ENCODE measurements at regions not wholly inside any gene's neighbourhood (a gene's known extent, or its start where the extent isn't known, plus 50 kb on each side); places are given as distances from the start of the nearest gene placed in this dataset.

DNA sequence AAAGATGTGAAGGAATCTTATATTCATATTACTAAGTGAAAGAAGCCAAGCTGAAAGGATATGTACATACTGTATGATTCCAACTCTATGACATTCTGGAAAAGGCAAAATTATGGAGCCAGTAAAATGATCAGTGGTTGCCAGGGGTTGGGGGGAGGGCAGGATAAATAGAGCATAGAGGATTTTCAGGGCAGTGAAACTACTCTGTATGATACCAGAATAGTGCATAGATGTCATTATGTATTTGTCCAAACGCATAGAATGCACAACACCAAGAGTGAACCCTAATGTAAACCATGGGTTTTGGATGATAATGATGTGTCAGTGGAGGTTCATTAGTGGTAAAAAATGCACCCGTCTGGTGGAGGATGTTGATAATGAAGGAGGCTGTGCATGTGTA lies 71.0 kb upstream of the ZNF423 start:
- Histone ChIP-seq H3K9ac (ENCODE audit: insufficient read depth, low read length, poor library complexity, severe bottlenecking) (no peak overlapping the region), H4K20me1 (ENCODE audit: insufficient read depth, low read length) (no peaks in the 10 kb centered on the region), H3K36me3 (replicated peaks in 1 of 2; ENCODE audit: control insufficient read depth in 1 of 2, insufficient read depth in 2 of 2, low read length in 2 of 2) (no peaks in the 10 kb centered on the region), H2AFZ (ENCODE audit: insufficient read depth, low read depth, low read length, poor library complexity, severe bottlenecking) (no peak overlapping the region), H3K9me3 (replicated peaks in 1 of 2; ENCODE audit: control insufficient read depth in 1 of 2, insufficient read depth in 1 of 2, low read length in 2 of 2) (no peaks in the 10 kb centered on the region), H3K27me3 (ENCODE audit: control insufficient read depth in 2 of 2, insufficient read depth in 2 of 2, low read length in 2 of 2) (no peaks in the 10 kb centered on the region), H3K4me3 (replicated peaks in 1 of 3; ENCODE audit: low read depth in 2 of 3, low read length in 3 of 3) (no peak overlapping the region), H3K4me2 (replicated peaks; ENCODE audit: extremely low read depth, low read length, poor library complexity, severe bottlenecking) (no peak overlapping the region), H3K79me2 (ENCODE audit: insufficient read depth, low read length) (no peaks in the 10 kb centered on the region), H3K27ac (ENCODE audit: low read depth in 1 of 2, low read length in 2 of 2) (no peak overlapping the region), H3K4me1 (ENCODE audit: control insufficient read depth in 1 of 2, insufficient read depth in 2 of 2, low read length in 2 of 2) (no peaks in the 10 kb centered on the region)
- H3K9me3 Mint-ChIP-seq: peaks cover 0 to 3% (median 0%) of the 10 kb centered on the region in 7 donors
- H3K4me1 Mint-ChIP-seq: no peaks in the 10 kb centered on the region
- peaks cover 2 to 8% (median 5%) of the 10 kb centered on the region in 3 donors for H3K27me3 Mint-ChIP-seq (ENCODE audit: low read depth in 3 of 3)
- intact Hi-C loops (cut with micrococcal nuclease): no loop called here
- H3K27ac Mint-ChIP-seq: no peak overlapping the region
- DNase-seq: no peak
- no peak overlapping the region for H3K4me3 Mint-ChIP-seq
- WGBS (ENCODE audit: insufficient coverage): no CpG with 5 or more reads among the region's 2 CpGs
- H3K36me3 Mint-ChIP-seq: no peaks in the 10 kb centered on the region
- no peak for TF ChIP-seq CTCF (IDR thresholded peaks at IDR 0.05)

- Histone ChIP-seq H3K79me2 (ENCODE audit: insufficient read depth, low read length) (no peaks in the 10 kb centered on the region), H3K27ac (ENCODE audit: low read depth in 1 of 2, low read length in 2 of 2) (no peak overlapping the region), H3K9ac (ENCODE audit: insufficient read depth, low read length, poor library complexity, severe bottlenecking) (no peak overlapping the region), H2AFZ (ENCODE audit: insufficient read depth, low read depth, low read length, poor library complexity, severe bottlenecking) (no peak overlapping the region), H3K4me1 (ENCODE audit: control insufficient read depth in 1 of 2, insufficient read depth in 2 of 2, low read length in 2 of 2) (no peaks in the 10 kb centered on the region), H3K4me3 (replicated peaks in 1 of 3; ENCODE audit: low read depth in 2 of 3, low read length in 3 of 3) (no peak overlapping the region), H3K27me3 (ENCODE audit: control insufficient read depth in 2 of 2, insufficient read depth in 2 of 2, low read length in 2 of 2) (no peaks in the 10 kb centered on the region), H3K4me2 (replicated peaks; ENCODE audit: extremely low read depth, low read length, poor library complexity, severe bottlenecking) (no peak overlapping the region), H4K20me1 (ENCODE audit: insufficient read depth, low read length) (no peaks in the 10 kb centered on the region), H3K36me3 (replicated peaks in 1 of 2; ENCODE audit: control insufficient read depth in 1 of 2, insufficient read depth in 2 of 2, low read length in 2 of 2) (no peaks in the 10 kb centered on the region), H3K9me3 (replicated peaks in 1 of 2; ENCODE audit: control insufficient read depth in 1 of 2, insufficient read depth in 1 of 2, low read length in 2 of 2) (no peaks in the 10 kb centered on the region)
- intact Hi-C loops (cut with micrococcal nuclease): no loop called here
- no peak overlapping the region for H3K4me3 Mint-ChIP-seq
- H3K27me3 Mint-ChIP-seq (ENCODE audit: low read depth in 3 of 3): peaks cover 0 to 4% (median 4%) of the 10 kb centered on the region in 3 donors
- no peaks in the 10 kb centered on the region for H3K36me3 Mint-ChIP-seq
- H3K27ac Mint-ChIP-seq: no peak overlapping the region
- peaks cover 0 to 3% (median 0%) of the 10 kb centered on the region in 7 donors for H3K9me3 Mint-ChIP-seq
- H3K4me1 Mint-ChIP-seq: no peaks in the 10 kb centered on the region
- 93% methylated on average over 9 of the region's 16 CpGs for WGBS (ENCODE audit: insufficient coverage)
- no peak for TF ChIP-seq CTCF (IDR thresholded peaks at IDR 0.05)
- DNase-seq: no peak
These were observed 72.5 kb upstream of the ZNF423 start for GRCh38 chr16:49928176-49929041.

Data from CD14-positive monocyte (primary cell).